ENCODE measurements at regions not wholly inside any gene's neighbourhood (a gene's known extent, or its start where the extent isn't known, plus 50 kb on each side); places are given as distances from the start of the nearest gene placed in this dataset.

DNA sequence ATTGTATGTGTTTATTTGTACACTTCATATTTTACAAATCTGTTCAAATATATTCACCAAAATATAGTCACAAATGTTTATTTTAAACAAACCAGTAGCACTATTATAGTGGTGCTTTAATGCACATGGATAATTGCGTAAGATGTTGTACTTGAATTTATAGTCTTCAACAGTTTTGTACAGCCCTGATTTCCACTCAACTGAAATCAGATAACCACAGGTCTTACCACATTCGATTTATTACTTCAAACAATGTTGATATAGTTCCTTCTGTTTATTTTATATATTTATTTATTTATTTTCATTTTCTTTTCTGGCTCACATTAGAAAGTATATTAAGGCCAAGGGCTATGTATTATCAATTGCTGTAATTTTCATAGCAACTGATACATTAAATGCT, 99.4 kb upstream of the ZNF804A start:
- Histone ChIP-seq H3K36me3 (ENCODE audit: control insufficient read depth, insufficient read depth, low read length) (no peaks in the 10 kb centered on the region), H3K27me3 (ENCODE audit: control insufficient read depth, insufficient read depth, low read length) (no peaks in the 10 kb centered on the region), H3K4me3 (ENCODE audit: low read depth, low read length) (no peak overlapping the region)
- ChIA-PET POLR2A (no interaction called here), CTCF (no interaction called here)
- no peak for DNase-seq (ENCODE audit: low read depth)
- TF ChIP-seq, protein P1, sequence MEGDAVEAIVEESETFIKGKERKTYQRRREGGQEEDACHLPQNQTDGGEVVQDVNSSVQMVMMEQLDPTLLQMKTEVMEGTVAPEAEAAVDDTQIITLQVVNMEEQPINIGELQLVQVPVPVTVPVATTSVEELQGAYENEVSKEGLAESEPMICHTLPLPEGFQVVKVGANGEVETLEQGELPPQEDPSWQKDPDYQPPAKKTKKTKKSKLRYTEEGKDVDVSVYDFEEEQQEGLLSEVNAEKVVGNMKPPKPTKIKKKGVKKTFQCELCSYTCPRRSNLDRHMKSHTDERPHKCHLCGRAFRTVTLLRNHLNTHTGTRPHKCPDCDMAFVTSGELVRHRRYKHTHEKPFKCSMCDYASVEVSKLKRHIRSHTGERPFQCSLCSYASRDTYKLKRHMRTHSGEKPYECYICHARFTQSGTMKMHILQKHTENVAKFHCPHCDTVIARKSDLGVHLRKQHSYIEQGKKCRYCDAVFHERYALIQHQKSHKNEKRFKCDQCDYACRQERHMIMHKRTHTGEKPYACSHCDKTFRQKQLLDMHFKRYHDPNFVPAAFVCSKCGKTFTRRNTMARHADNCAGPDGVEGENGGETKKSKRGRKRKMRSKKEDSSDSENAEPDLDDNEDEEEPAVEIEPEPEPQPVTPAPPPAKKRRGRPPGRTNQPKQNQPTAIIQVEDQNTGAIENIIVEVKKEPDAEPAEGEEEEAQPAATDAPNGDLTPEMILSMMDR (IDR thresholded peaks at IDR 0.05; ENCODE audit: insufficient read depth, low read depth, low read length) = no peak

DNA sequence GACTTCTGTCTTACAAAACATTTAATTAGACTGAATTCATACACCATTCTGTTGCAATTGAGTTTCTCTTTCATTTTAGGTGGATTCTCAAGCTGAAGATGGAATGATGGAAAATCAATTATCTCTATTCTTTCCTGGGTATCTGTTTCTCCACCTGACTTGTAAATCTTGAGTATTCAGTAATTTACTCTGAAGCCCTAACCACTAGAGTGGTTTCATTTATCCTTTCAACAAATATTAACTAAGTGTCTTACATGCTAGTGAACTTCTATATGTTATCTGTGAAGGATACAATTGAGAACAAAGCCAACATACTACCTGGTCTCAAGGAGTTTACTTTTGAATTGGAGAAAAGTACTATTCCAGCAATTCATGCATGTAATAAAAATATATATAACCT, 94.1 kb upstream of the ZNF804A start:
- Histone ChIP-seq H3K27me3 (ENCODE audit: control insufficient read depth, insufficient read depth, low read length) (no peaks in the 10 kb centered on the region), H3K36me3 (ENCODE audit: control insufficient read depth, insufficient read depth, low read length) (no peaks in the 10 kb centered on the region), H3K4me3 (ENCODE audit: low read depth, low read length) (no peak overlapping the region)
- POLR2A ChIA-PET = no interaction called here
- DNase-seq (ENCODE audit: low read depth) = no peak
- CTCF ChIA-PET = no interaction called here
- TF ChIP-seq, protein P1 (IDR thresholded peaks at IDR 0.05; ENCODE audit: insufficient read depth, low read depth, low read length) = no peak

DNA sequence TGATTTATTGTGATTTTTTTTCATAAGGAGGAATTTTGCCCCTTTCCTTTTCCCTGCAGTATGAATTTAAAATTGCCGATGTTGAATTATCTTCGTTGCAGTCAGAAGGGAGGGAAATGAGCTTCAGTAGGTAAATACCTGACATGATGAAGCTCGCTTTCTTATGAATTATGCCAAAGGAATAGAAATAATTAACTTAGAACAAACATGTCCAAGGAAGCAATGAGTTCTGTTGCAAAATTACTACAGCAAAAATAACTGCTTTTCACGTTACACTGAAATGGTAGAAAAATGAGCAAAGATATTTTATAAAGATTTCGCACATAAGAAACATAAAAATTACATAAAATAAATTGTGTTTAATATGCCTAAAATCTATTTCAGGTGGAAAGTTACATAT, 91.1 kb upstream of the ZNF804A start:
- CTCF ChIA-PET = no interaction called here
- Histone ChIP-seq H3K27me3 (ENCODE audit: control insufficient read depth, insufficient read depth, low read length) (no peaks in the 10 kb centered on the region), H3K4me3 (ENCODE audit: low read depth, low read length) (no peak overlapping the region), H3K36me3 (ENCODE audit: control insufficient read depth, insufficient read depth, low read length) (no peaks in the 10 kb centered on the region)
- POLR2A ChIA-PET = no interaction called here
- DNase-seq (ENCODE audit: low read depth) = no peak
- TF ChIP-seq, protein P1 (IDR thresholded peaks at IDR 0.05; ENCODE audit: insufficient read depth, low read depth, low read length) = no peak

DNA sequence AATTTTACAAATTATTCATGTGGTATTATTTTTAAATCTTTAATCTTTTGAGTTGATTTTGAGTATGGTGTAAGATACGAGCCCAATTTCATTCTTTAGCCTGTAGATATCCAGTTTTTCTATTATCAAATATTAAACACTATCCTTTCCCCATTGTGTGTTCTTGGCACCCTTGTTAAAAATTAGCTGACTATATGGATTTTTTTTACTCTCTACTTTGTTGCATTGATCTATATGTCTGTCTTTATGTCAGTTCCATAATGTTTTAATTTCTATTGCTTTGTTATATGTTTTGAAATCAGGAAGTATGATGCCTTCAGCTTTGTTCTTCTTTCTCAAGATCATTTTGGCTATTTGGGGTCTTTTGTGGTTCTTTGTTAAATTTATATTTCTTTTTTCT, 80.9 kb upstream of the ZNF804A start:
- Histone ChIP-seq H3K4me3 (ENCODE audit: low read depth, low read length) (no peak overlapping the region), H3K27me3 (ENCODE audit: control insufficient read depth, insufficient read depth, low read length) (no peaks in the 10 kb centered on the region; the same call in 1 of the 2 replicates), H3K36me3 (ENCODE audit: control insufficient read depth, insufficient read depth, low read length) (no peaks in the 10 kb centered on the region)
- TF ChIP-seq, protein P1 (IDR thresholded peaks at IDR 0.05; ENCODE audit: insufficient read depth, low read depth, low read length) = no peak
- ChIA-PET POLR2A (no interaction called here), CTCF (no interaction called here)
- DNase-seq (ENCODE audit: low read depth) = no peak

DNA sequence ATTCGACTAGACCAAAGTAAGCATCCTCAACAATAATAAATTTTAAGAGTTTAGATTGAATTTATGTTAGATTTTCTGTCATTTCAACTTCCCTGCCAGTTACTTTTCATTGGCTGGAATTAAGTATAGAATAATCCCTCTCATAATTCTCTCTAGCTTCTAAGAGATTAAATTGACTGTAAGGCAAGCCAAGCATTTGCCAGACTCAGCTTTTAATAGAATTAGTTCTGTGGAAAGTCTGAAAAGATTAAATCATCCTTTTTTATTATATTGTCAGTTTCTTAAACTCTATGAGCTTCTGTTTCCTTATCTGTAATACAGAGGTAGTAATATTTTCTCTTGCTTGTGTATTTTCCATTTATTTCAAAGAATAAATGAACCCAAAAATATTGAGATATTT, 77.9 kb upstream of the ZNF804A start:
- Histone ChIP-seq H3K36me3 (ENCODE audit: control insufficient read depth, insufficient read depth, low read length) (no peaks in the 10 kb centered on the region), H3K4me3 (ENCODE audit: low read depth, low read length) (no peak overlapping the region), H3K27me3 (ENCODE audit: control insufficient read depth, insufficient read depth, low read length) (no peaks in the 10 kb centered on the region)
- CTCF ChIA-PET = no interaction called here
- POLR2A ChIA-PET = no interaction called here
- TF ChIP-seq, protein P1 (IDR thresholded peaks at IDR 0.05; ENCODE audit: insufficient read depth, low read depth, low read length) = no peak
- DNase-seq (ENCODE audit: low read depth) = no peak

Data from BJ (cell line).